Vagina (tissue), 2 donors: ENCODE measurements at regions not wholly inside any gene's neighbourhood (a gene's known extent, or its start where the extent isn't known, plus 50 kb on each side); places are given as distances from the start of the nearest gene placed in this dataset.

Experiments
- POLR2A ChIP-seq, 2 donors: fragments of 450-650 bp; IDR thresholded peaks; one replicate each; pipeline ENCODE4 v1.6.1; 2017; ENCODE audit warnings: antibody characterized with exemption in 2 of 2, mild to moderate bottlenecking in 2 of 2, moderate library complexity in 2 of 2
- POLR2AphosphoS5 ChIP-seq, 2 donors: sonication (generic); formaldehyde crosslinking; IDR thresholded peaks; one replicate each; pipeline ENCODE4 v1.9.0; 2017; ENCODE audit warnings: antibody characterized with exemption in 2 of 2, mild to moderate bottlenecking in 2 of 2, low read depth in 1 of 2; ENCODE audit not compliant: insufficient read depth in 1 of 2
- TF ChIP-seq, protein P1 (sequence below), 3 experiments: fragments of 450-650 bp in 2 of 3; fragments of 200-600 bp in 1 of 3; sonication (generic) in 1 of 3; IDR thresholded peaks; one replicate each; pipeline ENCODE4 v1.5.1; 2017 to 2019; ENCODE audit warnings: antibody characterized with exemption in 3 of 3, mild to moderate bottlenecking in 2 of 3, moderate library complexity in 2 of 3

DNA sequence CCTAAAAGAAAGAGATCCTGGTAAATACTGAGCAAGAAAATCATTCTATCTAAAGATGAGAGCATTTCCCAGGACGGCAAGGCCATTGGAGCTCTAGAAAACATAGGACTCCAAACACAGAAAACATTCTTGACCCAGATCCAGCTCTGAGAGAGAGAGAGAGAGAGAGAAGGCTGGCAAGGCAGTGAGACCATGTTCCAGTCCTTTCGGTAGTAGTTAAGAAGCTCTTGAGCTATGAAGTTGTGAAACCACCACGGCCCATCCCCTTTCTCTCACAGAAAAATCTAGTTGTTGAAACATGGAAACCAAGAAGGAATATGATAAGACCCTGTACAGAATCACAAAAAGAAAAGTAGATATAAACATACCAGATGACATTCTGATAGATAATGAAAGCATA is 212.4 kb upstream of the NPSR1 start:
- TF ChIP-seq, protein P1, sequence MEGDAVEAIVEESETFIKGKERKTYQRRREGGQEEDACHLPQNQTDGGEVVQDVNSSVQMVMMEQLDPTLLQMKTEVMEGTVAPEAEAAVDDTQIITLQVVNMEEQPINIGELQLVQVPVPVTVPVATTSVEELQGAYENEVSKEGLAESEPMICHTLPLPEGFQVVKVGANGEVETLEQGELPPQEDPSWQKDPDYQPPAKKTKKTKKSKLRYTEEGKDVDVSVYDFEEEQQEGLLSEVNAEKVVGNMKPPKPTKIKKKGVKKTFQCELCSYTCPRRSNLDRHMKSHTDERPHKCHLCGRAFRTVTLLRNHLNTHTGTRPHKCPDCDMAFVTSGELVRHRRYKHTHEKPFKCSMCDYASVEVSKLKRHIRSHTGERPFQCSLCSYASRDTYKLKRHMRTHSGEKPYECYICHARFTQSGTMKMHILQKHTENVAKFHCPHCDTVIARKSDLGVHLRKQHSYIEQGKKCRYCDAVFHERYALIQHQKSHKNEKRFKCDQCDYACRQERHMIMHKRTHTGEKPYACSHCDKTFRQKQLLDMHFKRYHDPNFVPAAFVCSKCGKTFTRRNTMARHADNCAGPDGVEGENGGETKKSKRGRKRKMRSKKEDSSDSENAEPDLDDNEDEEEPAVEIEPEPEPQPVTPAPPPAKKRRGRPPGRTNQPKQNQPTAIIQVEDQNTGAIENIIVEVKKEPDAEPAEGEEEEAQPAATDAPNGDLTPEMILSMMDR (IDR thresholded peaks at IDR 0.05), result no peak
- no peak for TF ChIP-seq POLR2A (IDR thresholded peaks at IDR 0.05)
- TF ChIP-seq POLR2AphosphoS5 (IDR thresholded peaks at IDR 0.05; ENCODE audit: insufficient read depth in 1 of 2, low read depth in 1 of 2), result no peak
